ENCODE measurements at regions not wholly inside any gene's neighbourhood (a gene's known extent, or its start where the extent isn't known, plus 50 kb on each side); places are given as distances from the start of the nearest gene placed in this dataset.

GRCh38 chr12:115096588-115097397 lies 412.8 kb upstream of the TBX3 start:
- no peak for TF ChIP-seq CTCF (conservative IDR thresholded peaks at IDR 0.05; ENCODE audit: low read length)
- TF ChIP-seq EZH2phosphoT487 (IDR thresholded peaks at IDR 0.05; ENCODE audit: borderline replicate concordance): no peak

Measured in Loucy (cell line).